ENCODE measurements at regions not wholly inside any gene's neighbourhood (a gene's known extent, or its start where the extent isn't known, plus 50 kb on each side); places are given as distances from the start of the nearest gene placed in this dataset.

DNA sequence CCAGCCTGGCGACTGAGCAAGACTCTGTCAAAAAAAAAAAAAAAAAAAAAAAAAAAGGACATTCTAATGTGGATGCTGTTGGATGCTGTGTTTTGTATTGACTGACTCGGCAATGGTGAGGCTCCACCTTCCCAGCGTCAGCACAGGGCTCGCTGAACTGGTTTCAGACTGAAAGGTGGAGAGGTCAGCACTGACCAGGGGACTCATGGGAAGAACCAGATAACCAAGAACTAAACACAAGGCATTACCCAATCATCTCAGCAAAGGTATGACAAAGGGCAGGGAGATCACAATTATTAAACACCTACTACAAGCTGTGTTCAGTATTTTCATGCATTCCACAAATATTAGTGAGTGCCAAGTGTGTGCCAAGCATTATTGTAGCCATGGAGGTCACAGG, 103.2 kb downstream of the LRATD1 start:
- ATAC-seq = no peak
- Histone ChIP-seq H3K36me3 (ENCODE audit: insufficient read depth in 1 of 2, low read depth in 1 of 2) (no peaks in the 10 kb centered on the region), H3K9me3 (no peaks in the 10 kb centered on the region), H3K4me3 (no peak overlapping the region), H3K4me1 (no peaks in the 10 kb centered on the region), H3K27ac (no peak overlapping the region), H3K27me3 (ENCODE audit: insufficient read depth in 3 of 3, low read length in 2 of 3) (peaks cover 0 to 2% (median 0%) of the 10 kb centered on the region in 3 donors)
- no peak for TF ChIP-seq CTCF (IDR thresholded peaks at IDR 0.05)
- WGBS, 3 donors = 81 to 86% (median 83%) methylated on average over 4 of the region's 4 CpGs
- intact Hi-C loops (cut with DNase I) = no loop called here
- DNase-seq = no peak

DNA sequence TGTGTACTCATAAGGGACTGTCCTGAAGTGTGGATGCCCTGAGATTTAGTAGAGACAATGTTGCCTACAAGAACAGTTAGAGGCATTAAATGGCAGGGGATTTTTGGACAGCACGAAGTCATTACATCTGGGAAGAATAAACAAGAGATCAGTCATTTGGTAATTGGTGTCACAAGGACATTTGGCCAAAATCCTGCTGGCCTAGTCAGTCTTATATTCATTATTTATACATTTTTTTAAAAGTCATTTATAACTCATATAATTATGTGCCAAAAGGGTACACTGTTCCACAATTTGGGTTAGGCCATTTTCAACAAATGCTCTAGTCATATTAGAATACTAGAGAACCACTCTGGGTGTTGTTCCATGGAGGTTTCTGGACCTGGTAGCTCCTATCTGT, 104.7 kb downstream of the LRATD1 start:
- no peaks in the 10 kb centered on the region for H3K9me3 ChIP-seq
- ATAC-seq (no peak), DNase-seq (no peak)
- TF ChIP-seq CTCF (IDR thresholded peaks at IDR 0.05) = no peak
- H3K4me3 ChIP-seq = no peak overlapping the region
- peaks cover 0 to 2% (median 0%) of the 10 kb centered on the region in 3 donors for H3K27me3 ChIP-seq (ENCODE audit: insufficient read depth in 3 of 3, low read length in 2 of 3)
- intact Hi-C loops (cut with DNase I) = no loop called here
- no peaks in the 10 kb centered on the region for H3K36me3 ChIP-seq (ENCODE audit: insufficient read depth in 1 of 2, low read depth in 1 of 2)
- no peak overlapping the region for H3K27ac ChIP-seq
- 21 to 33% (median 27%) methylated on average over 1 of the region's 1 CpG for WGBS, 3 donors
- no peaks in the 10 kb centered on the region for H3K4me1 ChIP-seq

GRCh38 chr2:14743861-14744260, 111.3 kb downstream of the LRATD1 start:
- intact Hi-C loops (cut with DNase I) = no loop called here
- Histone ChIP-seq H3K27ac (no peak overlapping the region), H3K36me3 (ENCODE audit: insufficient read depth in 1 of 2, low read depth in 1 of 2) (no peaks in the 10 kb centered on the region), H3K9me3 (no peaks in the 10 kb centered on the region), H3K27me3 (ENCODE audit: insufficient read depth in 3 of 3, low read length in 2 of 3) (peaks cover 0 to 2% (median 0%) of the 10 kb centered on the region in 3 donors), H3K4me3 (no peak overlapping the region), H3K4me1 (no peaks in the 10 kb centered on the region)
- TF ChIP-seq CTCF (IDR thresholded peaks at IDR 0.05) = no peak
- DNase-seq (no peak), ATAC-seq (no peak)
- WGBS, 3 donors = 92 to 95% (median 92%) methylated on average over 1 of the region's 1 CpG

DNA sequence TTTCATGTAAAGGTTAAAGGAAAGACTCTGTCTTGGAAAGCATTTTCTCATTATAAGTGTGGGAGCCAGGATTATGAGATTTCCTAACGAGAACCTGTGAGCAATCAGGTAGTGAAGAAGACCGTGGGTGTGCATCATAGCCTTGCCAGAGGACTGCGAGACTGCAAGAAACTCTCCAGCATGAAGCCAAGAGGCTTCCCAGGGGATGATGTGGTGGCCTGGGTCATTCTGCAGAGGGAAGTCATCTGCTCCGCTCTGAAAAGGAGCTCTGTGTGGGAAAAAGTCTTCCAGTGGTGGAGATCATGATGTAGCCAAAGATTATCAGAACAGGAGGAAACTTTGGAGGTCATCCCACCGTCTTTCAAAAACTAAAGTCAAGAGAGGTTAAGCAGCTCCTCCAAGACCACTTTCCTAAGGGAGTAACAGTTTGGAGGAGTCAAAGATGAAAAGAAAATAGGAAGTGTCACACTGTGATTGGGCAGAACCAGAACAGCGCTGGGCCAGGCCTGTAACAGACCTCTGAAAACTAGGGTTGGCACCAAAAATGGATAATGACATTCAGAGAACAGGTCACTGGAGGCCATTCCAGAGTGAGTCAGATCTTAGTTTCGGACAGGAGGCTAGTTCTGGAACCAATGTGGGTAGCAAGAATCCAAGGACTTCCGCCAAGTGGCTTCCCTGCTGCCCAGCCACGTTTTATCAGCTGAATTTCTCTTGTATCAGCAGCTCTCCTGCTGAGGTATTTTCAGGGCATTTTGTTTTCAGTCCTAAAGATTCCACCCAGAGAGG, 113.0 kb downstream of the LRATD1 start:
- DNase-seq (no peak), ATAC-seq (no peak)
- no peaks in the 10 kb centered on the region for H3K36me3 ChIP-seq (ENCODE audit: insufficient read depth in 1 of 2, low read depth in 1 of 2)
- no peaks in the 10 kb centered on the region for H3K4me1 ChIP-seq
- H3K27ac ChIP-seq = no peak overlapping the region
- no peak overlapping the region for H3K4me3 ChIP-seq
- intact Hi-C loops (cut with DNase I) = no loop called here
- 24 to 43% (median 30%) methylated on average over 9 of the region's 9 CpGs for WGBS, 3 donors
- no peaks in the 10 kb centered on the region for H3K9me3 ChIP-seq
- TF ChIP-seq CTCF (IDR thresholded peaks at IDR 0.05) = no peak
- H3K27me3 ChIP-seq (ENCODE audit: insufficient read depth in 3 of 3, low read length in 2 of 3) = no peaks in the 10 kb centered on the region

- WGBS, 3 donors = 87 to 93% (median 90%) methylated on average over 7 of the region's 7 CpGs
- H3K4me1 ChIP-seq = no peaks in the 10 kb centered on the region
- TF ChIP-seq CTCF (IDR thresholded peaks at IDR 0.05) = no peak
Observed at GRCh38 chr2:14746133-14746532, 113.6 kb downstream of the LRATD1 start.

More at GRCh38 chr2:14746133-14746532, 113.6 kb downstream of the LRATD1 start:
- no peaks in the 10 kb centered on the region for H3K27me3 ChIP-seq (ENCODE audit: insufficient read depth in 3 of 3, low read length in 2 of 3)
- no peak overlapping the region for H3K27ac ChIP-seq
- intact Hi-C loops (cut with DNase I) = no loop called here
- H3K4me3 ChIP-seq = no peak overlapping the region
- H3K36me3 ChIP-seq (ENCODE audit: insufficient read depth in 1 of 2, low read depth in 1 of 2) = no peaks in the 10 kb centered on the region
- DNase-seq (no peak), ATAC-seq (no peak)
- H3K9me3 ChIP-seq = no peaks in the 10 kb centered on the region

All from psoas muscle (tissue), 7 donors.